HG02840 (cell line): ENCODE measurements at regions not wholly inside any gene's neighbourhood (a gene's known extent, or its start where the extent isn't known, plus 50 kb on each side); places are given as distances from the start of the nearest gene placed in this dataset.

Experiments used
- ATAC-seq: cut with Tn5 transposase; IDR thresholded peaks from one replicate; pipeline ENCODE4 v1.9.1; 2021; ENCODE audit warnings: mild to moderate bottlenecking, moderate library complexity, moderate number of reproducible peaks; ENCODE audit not compliant: unreplicated experiment, low FRiP score

DNA sequence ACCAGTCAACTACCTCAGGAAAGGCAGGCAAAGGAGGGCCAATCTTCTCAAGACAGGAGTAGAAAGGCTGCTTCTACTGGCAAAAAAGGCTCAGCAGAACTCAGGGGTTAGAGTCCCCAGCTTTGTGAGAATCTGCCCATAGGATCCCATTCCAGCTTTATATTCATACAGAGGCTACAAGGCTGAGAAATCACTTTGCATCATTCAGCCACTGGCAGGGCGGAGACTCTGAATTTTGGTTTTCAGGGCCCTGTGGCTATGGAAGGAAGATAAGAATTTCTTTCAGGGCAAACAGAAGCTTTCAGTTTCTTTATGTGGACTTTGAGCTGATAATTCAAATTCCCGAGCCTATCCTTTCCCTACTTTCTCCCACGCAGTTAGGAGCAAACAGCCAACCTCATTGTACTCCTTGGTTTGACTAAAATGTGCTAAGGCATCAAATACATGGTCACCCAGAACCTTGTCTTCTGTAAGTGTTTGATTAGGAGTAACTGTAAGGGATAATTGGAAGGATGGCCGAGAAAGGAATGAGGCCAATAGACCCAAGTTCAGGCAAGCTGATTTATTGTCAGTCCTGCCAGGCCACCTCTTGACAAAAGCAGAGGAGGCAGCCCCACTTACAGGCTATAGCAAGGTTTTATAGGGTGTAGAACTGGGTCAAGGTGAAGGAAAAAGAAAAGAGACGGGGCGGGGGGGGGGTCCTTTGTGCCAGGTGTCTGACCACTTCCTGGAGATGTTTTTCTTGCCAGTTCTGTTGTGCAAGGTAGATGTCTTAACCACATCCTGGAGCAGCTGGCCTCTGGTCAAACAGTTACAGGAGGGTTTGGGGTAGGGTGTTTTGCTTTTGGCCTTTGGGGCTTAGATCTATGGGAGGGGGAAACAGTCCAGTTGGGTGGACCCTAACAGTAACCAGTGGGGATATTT lies 165.3 kb upstream of the PPP1R2C start:
- no peak for ATAC-seq

- ATAC-seq, result no peak
Measured at GRCh38 chrX:42944381-42944998, 166.5 kb upstream of the PPP1R2C start.

GRCh38 chrX:42946544-42947194 lies 168.7 kb upstream of the PPP1R2C start:
- no peak for ATAC-seq

DNA sequence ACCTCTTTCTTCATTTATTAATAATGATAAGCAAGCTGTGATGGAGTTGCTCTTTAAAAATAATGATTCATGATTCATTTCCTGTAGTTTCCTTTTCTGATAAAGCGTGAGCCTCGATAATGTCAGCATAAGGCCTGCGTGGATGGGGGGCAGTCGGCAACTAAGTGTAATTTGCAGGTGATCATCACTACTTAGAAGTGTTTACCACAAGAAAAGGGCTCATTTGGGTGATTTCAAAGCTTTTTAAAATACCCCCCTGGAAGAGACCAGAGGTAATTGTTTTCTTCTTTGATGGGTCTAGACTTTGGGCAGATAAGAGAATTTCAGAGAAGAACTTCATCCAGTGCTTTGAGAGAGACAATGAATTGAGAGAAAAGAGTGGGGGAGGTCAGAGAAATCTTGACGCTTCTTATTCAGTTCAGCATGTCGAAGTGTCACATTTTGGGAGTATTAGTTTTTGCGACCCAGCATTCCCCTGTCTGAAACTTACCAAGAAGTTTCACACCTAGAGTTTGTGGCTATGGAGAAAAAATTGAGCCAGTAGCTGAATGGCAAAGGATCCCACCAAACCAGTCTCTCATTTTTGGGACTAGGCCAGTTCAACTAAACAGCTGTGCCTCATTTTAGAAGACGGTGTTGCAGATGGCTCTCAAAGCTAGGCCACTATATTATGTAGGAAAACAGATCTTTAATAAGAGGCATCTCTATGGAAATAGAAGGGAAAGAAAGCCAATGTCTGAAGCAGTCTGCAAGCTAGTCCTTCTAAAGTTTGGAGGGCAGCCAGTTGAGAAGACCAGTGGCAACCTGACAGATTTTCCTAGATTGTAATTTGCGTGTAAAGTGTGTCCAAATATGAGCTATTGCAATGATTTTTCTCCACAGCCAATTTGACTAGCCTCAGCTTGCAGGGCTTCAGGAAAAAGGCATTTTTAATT lies 171.0 kb upstream of the PPP1R2C start:
- no peak for ATAC-seq

- ATAC-seq, result no peak
Measured at GRCh38 chrX:42951747-42952146, 173.8 kb upstream of the PPP1R2C start.

DNA sequence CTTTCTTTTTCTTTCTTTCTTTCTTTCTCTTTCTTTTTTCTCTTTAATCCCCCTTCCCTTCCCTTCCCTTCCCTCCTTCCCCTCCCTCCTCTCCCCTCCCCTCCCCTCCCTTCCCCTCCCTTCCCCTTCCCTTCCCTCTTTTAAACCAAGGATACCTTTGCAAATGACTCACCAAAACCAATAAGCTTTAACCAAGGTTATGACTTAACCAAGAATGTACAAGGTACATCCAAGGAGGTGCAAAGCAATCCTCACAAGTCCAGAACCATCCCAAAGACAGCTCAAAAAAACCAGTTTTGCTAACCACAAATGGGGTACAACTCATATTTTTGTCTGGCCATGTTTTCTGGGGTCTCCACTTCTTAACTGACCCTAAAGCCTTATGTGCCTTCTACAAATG lies 174.7 kb upstream of the PPP1R2C start:
- no peak for ATAC-seq

DNA sequence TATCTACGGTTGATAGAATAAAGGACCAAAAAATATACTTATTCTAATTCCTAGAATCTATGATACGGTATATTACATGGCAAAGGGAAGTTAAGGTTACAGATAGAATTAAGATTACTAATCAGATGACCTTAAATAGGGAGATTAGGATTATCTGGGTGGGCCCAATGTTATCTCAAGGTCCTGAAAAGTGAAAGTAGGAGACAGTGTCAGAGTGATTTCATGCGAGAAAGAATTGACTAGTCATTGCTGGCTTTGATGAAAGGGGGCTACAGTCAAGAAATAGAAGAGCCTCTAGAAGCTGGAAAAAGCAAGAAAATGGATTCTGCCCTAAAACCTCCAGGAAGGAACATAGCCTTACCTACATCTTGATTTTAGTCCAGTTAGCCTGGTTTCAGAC lies 176.9 kb upstream of the PPP1R2C start:
- peak; percentile 25 for ATAC-seq

DNA sequence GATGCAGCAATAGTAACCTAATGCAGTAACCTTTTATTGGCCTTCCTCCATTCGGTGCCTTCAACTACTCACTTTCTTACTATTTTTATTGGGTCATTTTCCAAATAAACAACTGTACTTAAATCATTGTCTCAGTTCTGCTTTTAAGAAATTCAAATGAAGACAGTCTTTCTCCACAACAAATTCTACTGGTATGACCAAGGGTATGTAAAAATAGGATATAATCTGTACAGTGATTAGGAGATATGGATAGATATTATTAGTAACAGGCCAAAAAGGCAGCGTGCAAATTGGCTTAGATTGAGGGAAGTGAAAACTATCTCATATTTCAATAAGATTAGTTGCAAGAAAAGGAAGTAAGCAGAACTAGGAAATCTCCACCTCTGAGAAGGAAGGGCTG lies 177.4 kb upstream of the PPP1R2C start:
- peak; percentile 77 for ATAC-seq

- ATAC-seq, result no peak
Measured at GRCh38 chrX:42967681-42968300, 189.8 kb upstream of the PPP1R2C start.

DNA sequence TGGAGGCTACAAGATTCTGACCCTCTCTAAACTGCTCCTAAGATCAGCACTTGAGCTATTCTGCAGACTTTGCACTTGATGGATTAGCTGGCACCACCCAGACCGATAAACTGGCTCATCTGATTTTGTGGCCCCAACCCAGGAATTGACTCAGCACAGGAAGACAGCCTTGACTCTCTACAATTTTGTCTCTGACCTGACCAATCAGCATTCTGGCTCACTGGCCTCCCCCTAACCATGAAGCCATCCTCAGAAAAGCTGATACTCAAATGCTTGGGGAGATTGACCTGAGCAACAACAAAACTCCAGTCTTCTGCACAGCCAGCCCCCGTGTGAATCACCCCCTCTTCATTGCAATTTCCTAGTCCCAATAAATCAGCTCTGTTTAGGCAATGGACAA lies 195.4 kb upstream of the PPP1R2C start:
- ATAC-seq, result no peak

DNA sequence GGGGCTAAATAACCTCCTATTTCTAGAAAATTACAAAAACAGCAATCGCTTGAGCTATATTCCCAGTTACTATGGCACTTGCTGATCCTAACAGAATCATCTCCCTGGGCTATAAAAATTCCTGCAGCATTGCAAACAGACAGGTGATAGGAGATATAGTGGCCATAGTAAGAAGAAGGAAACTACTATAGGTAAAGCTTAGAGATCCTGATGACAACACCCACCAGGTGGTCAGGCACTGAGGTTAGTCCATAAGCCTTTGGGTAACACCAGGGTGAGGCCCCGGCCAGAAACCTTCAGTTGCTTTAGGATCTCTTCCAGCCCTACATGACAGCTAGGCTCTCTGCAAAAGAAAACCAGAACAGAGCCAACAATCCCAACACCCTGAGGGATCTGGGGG lies 197.9 kb upstream of the PPP1R2C start:
- ATAC-seq, result no peak

DNA sequence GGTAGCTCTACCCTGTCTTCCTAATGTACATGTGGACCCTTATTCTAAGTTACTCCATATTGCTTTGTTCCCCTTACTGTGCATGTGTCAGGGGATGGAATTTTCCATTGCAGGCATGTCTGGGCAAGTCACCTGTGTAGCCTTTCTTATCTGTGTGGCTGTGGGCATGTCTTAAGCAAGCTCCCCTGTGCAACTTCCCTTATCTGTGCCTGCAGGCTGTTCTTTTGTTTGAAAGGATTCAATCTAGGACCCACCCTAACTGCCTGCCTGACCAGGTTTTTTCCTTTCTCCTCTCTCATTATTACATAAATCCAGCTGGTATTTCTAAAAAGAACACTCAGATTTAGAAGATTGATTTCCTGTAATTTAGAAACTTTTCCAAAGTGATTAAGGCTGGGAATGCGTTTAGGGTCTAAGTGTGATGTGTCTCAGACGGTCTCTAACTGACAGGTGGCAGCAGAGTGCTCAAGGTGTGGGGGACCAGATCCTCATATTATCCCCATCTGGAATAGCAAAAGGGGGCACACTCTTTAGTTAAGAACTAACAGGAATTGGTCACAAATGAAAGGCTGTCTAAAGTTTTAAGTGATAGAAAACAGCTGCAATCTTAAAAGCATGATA lies 198.9 kb upstream of the PPP1R2C start:
- ATAC-seq, result no peak

DNA sequence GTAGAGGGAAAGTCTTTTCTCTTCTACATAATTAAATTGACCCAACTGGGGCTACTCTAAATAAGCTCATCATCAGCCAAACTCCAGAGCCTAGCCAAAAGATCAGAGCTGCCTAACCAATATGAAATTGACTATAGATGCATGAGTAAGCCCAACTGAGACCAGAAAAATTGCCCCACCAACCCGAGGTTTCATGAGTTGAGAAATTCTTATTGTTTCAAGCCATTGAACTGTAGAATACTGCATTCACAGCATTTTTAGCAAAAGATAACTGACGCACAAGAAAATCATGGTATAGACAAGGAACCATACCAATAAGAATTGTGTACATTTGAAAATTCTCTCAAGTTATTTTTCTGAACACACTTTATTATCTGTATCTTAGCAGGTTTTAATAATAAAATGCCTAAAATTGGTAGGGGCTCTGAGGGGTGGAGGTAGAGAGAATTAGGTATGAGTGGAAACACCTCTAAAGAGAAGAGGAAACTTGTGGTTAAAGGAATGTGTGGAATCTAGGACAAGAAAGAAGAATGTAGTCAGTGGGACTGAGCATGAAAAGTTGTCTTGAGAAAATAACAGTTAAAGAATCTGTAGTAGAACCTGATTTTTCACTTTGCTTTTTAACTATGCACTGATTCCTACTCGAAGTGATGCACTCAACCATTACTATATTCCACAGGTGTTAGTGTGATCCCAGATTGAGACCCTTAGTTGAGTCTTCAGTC lies 200.9 kb upstream of the PPP1R2C start:
- no peak for ATAC-seq

DNA sequence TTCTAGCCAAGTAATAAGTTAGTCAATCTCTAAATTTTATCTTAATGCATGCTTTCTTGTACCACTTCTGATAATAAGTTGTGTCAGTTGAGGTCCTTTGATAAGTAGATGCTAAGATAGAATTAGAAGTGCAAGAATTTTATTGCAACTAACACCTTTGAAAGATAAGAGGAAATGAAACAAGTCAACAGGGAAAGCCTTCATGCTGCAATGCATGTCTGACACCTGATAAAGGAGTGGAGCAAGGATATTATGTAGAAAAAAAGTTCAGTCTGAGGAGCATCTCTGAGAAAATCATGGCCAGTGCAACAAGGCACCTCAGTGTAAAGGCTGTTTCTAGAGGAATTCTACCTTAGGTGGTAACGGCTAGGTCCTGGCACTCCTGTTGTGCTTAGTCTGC lies 210.7 kb upstream of the PPP1R2C start:
- ATAC-seq, result no peak

DNA sequence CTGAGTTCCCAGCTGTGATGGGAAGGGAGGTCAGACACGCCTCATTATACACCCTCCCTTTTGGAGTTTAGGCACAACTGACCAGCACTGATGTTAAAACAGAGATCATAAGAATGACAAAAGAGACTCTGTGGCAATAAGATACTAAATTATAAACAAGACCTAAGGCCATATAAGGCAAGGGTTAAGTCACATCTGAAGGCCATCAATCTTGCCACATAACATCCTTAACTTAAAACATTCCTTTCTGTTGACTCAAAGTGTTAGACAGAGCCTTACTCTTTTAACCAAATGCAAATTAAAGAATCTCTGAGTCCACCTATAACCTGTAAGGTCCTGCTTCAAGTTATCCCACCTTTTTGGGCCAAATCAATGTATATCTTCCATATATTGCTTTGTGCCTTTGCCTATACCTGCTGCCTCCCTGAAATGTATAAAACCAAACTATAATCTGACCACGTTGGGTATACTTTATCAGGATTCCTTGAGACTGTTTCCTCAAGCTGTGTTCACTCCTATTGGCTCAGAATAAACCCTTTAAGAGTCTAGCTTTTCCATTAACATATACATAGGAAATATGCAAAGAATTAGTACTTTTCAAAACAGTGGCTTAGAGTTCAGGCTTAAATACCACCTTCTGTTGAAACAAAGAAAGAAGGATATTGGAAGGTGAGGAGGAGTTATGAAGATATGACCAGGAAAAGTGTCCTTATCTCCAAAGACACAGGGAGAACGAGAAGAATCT lies 214.4 kb upstream of the PPP1R2C start:
- no peak for ATAC-seq

GRCh38 chrX:42996861-42997260 lies 218.9 kb upstream of the PPP1R2C start:
- no peak for ATAC-seq

DNA sequence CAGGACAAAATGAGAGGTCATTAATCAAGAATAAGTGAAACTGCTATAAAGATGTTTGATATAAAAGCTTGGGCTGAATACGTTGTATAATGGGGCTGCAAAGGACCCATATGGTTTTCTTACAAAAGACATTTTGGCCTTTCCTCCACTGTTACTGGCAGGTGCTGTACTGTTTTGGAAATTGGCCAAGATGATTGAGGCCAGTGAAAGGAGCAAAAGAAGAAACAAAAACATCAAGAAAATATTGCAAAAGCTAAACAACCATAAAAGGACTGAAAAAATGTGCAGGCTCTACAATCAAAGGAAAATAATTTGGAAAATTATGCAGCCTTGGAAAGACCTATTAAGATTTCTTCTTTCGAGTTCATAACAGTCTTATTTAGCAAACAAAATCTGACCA lies 222.2 kb upstream of the PPP1R2C start:
- no peak for ATAC-seq

GRCh38 chrX:43002526-43003203 lies 224.7 kb upstream of the PPP1R2C start:
- peak; percentile 73 for ATAC-seq
